DMS 273 (cell line): ENCODE measurements at regions not wholly inside any gene's neighbourhood (a gene's known extent, or its start where the extent isn't known, plus 50 kb on each side); places are given as distances from the start of the nearest gene placed in this dataset.
A peak's percentile ranks its signal among the peaks of the same experiment; 100 is the strongest.
"Not testable (repeated sequence)": the region's sequence is repeated elsewhere in the genome, so short reads cannot be mapped to it uniquely, and the experiment has no call there.

ENCODE experiments used
- DNase-seq: peaks from one replicate; lab custom pipeline; 2025; ENCODE audit not compliant: unreplicated experiment; lab: John Stamatoyannopoulos, UW

DNA sequence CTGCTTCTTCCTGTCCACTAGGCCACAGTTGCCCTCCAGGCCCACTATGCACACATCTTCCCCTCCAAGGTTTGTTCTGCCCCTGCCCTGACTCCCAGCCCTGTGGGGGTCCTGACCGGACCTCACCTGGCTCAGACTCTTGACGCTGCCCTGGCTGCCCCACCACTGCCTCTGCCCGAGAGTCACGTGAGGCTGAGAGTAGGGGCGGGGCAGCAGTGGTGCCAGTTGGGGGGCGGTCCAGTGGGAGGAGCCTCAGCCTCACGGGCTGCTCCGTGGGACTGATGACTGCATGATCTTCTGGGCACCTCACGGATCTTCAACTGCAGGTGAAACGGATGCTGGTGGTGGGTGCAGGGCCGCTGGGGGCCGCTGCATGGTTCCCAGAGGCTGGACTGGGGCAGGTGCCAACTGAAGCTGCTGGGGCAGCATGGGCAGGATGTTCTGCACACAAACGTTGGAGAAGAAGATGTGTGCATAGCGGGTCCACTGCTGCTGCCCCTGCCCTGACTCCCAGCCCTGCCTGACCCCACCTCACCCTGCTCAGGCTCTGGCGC is 77.6 kb downstream of the HHIPL2 start:
- not testable (repeated sequence) for DNase-seq

DNA sequence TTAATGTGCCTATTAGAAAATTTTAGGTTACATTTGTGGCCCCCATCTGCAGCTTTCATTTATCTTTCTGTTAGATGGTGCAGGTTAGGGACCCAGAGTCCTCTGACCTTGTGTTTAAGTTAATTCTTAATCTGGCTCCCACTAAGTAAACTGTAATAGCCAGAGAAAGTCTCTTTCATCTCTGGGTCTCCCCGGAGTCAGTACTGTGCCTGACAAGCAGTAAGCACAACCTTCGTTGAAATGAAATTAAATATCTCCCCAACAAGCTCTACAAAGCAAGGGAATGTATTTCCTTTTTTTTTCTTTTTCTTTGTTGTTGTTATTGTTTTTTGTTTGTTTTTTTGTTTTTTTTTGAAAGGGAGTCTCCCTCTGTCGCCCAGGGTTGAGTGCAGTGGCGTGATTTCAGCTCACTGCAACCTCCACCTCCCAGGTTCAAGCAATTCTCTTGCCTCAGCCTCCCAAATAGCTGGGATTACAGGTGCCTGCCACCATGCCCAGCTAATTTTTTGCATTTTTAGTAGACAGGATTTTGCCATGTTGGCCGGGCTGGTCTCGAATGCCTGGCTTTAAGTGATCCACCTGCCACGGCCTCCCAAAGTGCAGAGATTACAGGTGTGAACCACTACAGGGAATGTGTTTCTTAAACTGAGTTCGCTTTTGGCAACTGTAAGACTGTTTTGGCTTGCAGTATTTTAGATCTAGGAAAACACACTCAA is 81.6 kb downstream of the HHIPL2 start:
- DNase-seq, result no peak

DNA sequence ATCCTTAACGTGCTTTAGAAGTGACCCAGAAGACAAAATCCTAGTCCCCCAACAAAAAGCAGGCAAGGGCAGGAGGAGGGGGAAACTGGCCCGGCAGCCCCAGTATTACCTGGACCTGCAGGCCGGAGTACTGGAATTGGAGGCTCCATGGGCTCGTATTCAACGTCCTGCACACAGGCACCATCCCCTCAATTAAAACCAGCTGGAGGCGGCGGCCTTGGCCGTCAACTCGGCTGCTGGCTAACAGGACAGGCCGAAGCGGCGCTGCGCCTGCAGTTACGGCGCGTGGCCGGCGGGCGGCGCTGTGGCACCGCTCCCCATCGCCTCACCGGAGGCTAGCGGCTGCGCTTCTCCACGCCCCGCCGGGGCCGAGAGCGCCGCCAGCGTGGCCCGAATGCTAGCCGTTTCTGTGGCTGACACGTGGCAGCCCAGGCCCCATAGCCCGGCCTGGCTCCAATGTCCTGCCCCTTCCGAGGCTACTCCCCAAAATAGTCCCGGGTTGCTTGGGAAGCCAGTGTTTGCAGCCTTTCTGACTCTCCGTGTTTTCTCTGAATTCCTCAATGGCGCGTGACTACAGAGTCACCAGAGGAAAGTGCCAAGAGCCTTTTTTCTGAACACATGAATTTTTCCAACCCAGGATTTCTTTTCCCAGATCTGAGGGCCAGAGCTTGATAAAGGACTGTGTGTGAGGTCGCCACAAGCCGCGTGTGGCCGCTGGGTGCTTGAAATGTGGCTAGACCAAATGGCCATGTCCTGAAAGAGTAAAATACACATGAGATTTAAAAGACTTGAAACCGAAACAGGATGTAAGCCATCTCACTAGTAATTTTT is 82.5 kb downstream of the HHIPL2 start:
- peak; percentile 98 for DNase-seq

DNA sequence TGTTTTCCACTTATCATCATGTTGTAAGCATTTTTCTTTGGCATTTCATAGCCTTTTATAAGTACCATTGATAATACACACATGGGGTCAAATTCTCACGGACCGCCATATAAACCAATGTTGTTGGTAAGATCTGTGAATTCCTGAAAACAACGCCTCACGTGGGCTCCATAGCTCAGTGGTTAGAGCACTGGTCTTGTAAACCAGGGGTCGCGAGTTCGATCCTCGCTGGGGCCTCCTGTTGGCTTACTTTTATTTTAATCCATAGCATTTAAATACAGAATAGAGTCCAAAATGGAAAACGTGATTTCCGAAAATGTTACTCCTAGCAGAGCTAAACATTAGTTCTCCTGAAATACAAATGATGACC is 83.1 kb downstream of the HHIPL2 start:
- DNase-seq, result peak; percentile 89

DNA sequence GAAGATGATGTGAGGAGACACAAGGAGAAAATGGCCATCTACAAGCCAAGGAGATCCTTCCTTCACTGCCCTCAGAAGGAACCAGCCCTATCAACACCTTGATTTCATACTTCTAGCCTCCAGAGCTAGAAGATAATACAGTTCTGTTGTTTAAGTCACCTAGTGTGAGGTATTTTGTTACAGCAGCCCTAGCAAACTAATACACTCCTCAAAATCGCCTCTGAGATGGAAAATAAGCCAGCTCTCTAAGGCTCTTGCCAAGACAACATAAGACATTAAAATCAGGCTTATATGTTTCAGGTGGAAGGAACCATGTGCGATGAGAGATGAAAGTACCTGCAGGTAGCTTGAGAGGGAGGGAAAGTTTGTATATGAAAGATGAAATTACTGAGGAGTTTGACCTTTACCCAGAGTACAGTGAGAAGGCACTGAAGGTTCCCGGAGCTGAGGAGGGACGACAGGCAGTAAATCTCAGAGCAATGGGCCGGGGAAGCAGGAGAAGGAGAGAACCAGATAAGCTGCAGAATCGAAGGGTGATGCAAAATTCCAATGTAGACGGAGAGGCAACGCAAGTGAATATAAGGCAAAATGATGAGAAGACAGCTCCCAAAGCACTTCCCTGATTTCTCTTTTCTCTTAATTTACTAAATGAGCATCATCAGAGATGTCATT is 84.7 kb downstream of the HHIPL2 start:
- no peak for DNase-seq

DNA sequence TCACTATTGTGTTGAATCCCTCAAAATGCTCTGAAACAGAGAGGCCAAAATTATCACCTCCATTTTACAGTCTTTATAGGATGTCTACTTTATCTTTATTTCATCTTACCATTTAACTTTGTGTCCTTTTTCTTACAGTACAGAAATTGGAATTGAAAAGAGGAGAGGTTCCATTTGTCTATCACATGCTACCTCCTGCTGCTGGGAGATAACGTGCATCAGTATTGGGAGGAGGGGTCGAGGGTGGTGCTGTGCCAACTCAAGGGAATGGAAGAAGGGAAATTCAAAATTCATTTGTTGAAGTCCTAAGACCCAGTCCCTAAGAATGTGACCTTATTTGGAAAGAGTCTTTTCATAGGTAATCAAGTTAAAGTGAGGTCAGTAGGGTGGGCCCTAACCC is 85.3 kb downstream of the HHIPL2 start:
- DNase-seq, result no peak

DNA sequence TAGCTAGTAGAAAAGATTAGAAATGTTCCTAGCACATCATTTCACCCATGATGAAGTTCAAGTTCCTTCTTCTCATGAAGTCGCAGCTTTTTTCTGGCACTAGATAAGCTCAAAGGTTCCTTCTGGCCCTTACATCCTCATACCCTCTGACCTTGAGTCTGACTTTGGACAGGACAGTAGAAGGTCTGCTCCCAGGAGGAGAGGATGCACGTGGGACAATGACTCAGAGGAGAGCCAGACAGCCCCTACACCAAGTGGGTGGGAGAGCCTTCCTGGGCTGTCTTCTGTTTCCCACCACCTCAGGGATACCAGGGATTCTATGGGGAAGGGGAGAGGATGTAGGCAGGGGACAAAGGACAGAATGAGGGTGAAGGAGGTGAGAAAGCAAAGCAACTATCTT is 86.0 kb downstream of the HHIPL2 start:
- DNase-seq, result no peak

DNA sequence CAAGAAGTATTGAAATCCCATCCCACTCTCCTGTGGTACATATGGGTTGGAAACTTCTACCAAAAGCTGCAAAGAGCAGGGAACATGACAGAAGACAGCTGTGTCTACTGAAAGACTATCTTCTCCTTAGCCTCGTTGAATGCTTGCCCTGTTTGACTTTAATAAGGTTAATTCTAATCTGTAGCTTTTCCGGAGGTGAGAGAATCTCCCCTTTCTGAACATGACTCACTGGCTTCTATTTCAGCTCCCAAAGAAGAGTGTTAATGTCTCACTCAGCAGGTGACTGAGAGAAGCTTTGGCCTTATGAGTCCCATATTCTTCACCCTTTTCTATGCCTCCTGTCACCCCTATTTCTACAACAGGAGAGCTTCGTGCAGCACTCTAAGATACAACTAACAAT is 88.3 kb downstream of the HHIPL2 start:
- no peak for DNase-seq

DNA sequence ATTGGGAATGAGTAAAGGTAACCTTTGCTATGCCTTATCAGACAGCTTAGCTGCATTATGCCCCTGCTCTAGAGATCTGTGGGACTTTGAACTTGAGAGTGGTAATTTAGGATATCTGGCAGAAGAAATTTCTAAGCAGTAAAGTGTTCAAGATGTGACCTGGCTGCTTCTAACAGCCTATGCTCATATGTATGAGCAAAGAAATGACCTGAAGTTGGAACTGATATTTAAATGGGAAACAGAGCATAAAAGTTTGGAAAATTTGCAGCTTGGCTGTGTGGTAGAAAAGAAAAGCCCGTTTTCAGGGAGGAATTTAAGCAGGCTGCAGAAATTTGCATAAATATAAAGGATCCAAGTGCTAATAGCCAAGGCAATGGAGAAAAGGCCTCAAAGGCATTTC is 90.4 kb downstream of the HHIPL2 start:
- no peak for DNase-seq

DNA sequence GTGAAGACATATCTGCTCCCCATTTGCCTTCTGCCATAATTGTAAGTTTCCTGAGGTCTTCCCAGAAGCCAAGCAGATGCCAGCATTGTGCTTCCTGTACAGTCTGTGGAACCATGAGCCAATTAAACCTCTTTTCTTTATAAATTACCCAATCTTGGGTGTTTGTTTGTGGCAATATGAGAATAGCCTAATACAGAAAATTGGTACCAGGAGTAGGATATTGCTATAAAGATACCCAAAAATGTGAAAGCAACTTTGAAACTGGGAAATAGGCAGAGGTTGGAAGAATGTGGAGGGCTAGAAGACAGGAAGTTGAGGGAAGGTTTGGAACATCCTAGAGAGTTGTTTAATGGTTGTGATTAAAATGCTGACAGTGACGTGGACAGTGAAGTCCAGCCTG is 90.8 kb downstream of the HHIPL2 start:
- DNase-seq, result no peak

DNA sequence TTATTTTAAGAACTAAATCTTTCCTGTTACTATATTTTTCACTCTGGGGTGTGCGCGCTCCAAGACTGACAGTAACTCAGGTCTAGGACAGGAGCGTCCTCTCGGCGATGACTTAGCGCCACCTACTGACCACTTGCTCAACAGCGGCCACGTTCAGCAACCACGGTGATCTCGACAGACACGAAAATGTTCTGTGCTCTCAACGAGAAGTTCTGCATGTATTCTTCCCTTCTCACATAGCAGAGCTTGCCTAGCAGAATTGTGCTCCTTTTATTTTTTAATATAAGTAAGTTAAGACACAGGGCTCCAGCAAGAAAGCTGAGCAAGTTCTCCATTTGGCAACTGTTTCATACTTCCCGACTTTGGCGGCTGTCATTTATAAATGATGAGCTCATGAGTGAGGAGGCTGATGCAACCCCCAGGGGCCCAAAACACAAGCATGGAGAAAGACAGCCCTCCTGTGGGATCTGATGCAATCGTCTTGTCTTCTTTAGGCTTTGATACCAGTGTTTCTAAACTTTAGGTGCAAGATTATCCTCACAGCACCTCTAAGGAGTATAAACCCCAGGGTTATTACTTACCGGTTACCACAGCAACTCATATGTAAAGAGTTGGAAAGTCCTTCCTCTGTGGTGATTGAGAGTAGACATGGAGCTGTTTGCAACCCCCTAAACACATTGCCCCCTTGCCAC is 92.6 kb downstream of the HHIPL2 start:
- DNase-seq, result peak; percentile 94

DNA sequence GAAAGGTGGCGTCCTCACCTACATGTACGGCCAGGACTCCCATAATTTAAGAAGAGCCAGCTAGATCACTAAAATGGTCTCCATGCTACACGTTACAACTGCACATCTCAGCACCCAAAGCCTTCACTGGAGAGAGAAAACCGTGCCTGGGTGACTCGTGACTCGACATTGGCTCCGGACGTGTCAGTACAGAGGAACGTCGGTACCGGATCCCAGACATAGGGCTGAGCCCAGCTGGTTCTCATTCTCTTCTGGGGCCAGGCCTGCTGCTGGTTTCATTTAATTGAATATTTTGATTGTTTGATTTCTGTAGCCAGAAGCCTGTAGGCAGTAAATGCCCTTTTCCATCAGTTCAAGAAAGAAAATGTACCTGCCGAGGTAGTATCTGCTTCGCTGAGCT is 93.1 kb downstream of the HHIPL2 start:
- DNase-seq, result peak; percentile 76

DNA sequence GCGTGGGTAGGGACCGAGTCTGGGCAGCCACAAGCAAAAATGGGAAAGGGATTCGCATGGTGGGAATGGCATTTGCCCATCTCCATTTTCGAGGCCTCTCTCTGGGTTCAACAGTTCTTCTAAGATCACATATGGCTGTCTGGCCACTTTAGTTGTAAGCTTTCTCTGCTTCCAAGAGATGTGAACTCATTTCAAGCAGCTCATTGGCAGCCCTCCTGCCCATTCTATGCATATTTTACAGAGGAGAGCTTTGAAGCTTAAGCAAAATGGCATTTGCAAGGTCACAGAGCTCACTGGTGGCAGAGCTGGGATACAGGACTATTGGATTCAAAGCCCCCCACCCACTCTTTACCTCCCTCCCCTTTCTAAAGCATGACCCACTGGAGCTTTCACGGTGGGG is 93.7 kb downstream of the HHIPL2 start:
- DNase-seq, result peak; percentile 15

DNA sequence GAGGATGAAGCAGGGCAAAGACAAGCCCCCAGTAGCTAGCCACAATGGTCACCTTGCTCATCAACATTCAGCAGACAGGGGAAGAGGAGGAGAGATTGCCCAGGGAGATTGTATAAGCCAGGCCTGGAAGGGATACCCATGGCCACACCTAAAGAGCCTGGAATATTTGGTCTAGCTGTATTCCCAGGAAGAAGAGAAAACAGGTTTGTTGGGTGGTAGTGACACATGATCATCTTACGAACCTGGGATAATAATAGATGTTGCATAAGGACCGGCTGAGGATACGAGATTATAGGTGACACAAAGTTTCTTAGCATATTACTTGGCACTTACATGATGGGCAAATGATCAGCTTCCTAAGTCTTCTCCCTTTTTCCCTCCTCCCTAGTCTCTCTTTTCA is 95.9 kb downstream of the HHIPL2 start:
- DNase-seq, result no peak

DNA sequence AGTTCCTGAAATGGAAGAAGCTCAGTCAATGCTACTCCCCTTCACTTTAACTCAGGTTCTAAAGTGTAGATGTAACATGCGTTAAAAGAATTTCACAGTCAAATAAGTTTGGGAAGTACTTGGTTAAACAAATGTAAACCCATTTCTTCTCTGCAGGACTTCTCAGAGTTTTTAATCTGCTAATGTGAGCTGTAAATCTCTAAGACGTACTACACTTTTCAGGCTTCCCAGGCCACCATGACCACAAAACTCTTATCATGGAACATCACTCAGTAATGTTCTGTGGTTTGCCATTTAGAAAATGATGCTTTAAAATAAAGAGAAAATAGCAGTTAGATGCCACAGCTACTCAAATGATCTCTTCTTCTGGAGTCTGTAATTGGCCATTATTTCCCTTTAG is 104.3 kb downstream of the HHIPL2 start:
- DNase-seq, result no peak

DNA sequence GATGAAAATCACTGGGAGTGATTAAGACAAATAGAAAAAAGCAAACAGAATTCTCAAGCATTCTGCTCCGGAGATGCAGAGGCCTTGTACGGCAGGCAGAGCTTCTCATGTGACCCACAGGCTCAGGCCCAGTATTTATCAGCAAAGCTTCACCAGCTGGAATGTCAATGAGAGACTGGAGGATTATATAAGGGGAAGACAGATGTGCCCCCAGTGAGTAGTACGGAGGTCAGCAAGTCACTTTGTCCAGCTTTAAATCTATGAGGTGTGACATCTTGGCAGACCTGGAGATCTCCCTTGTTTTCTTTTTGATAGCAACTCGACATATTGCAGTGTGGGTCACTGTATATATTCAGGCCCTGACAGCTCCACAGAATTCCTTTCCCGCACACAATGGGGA is 106.8 kb downstream of the HHIPL2 start:
- no peak for DNase-seq

DNA sequence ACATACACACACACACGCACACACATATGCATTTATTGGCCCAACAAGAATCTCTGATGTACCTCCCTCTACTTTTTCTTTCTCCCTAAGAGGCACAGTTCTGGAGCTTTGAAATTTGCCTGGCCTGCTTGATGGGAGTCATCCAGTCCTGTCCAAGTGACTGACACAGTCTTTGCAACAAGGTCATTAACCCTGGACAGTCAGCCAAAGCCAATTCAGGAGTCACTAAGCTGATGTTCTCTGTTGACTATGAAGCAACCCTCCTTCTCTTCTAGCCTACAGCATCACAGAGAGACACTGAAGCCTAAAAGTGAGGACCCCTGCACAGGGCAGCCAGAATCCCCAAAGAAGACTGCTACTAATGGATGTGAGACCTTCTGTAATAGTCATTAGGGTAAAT is 123.1 kb downstream of the HHIPL2 start:
- no peak for DNase-seq

DNA sequence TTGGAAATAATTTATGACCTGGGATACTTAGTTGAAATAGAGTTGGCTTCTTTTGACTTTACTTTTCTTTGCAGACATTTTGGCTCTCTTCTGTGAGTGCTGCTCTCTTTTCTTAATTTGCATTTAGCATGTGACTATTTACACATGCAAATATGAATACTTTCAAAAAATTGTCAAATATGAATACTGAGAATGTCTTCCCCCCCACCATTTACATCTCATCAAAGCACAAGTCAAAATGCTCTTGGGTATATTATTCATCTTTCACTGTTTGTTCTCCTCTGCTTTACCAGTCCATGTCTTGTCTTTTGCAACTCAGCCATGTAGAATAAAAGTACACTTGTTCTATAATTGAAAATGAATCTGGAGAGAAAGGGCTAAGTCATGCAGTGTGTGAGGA is 126.5 kb downstream of the HHIPL2 start:
- DNase-seq, result no peak

DNA sequence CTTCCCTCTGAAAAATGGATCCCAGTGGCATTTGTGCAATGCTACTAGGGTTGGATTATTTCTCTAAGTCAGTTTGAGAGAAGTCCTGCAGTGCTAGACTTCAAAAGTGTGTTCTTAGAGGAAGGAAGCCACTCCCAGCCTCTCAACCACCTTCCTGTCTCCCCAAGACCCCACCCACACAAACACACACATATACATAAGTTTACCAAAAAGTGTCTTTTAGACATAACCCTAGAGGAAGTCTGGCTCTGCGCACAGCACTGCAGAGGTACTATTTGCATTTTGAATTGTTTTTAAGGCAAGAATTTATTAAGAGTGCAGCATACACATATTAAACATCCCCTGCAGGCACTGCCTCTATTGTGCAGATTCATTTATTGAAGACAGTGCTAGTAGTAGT is 127.3 kb downstream of the HHIPL2 start:
- no peak for DNase-seq

DNA sequence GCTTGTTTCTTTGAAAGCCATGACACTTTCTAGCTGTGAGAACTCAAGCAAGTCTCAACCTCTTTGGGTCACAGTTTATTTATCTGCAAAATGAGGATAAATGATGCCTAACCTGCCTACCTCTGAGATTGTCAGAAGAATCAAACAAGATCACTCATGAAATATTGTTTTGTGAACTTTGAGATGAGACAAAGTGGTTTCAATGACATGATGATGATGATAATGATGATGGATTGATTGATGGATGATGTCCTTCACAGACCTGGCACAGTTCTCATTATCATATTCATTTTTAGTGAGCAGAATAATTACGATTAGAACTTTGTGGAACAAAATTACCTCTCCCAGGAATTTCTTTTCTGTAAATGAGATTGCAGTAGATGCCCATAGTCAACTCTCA is 129.2 kb downstream of the HHIPL2 start:
- no peak for DNase-seq

DNA sequence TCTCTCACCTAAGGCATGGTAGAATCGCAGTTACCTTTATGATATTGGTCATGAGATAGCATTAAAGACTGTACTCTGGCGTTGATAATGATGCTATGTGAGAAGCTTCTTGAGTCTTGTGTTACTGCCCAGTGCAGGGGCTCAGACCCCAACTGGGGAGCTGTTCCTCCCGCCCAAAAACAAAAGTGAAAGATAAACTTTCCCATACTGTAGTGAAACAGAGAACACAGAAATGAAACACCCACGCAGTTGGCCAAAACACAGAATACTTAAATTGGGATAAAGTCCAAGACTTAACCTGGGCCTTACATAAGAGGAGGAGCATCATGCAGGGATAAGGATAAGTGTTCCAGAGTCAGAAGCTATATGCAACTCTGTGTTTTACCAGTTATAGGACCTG is 130.6 kb downstream of the HHIPL2 start:
- no peak for DNase-seq
